GM21717 (cell line): ENCODE measurements at regions not wholly inside any gene's neighbourhood (a gene's known extent, or its start where the extent isn't known, plus 50 kb on each side); places are given as distances from the start of the nearest gene placed in this dataset.
"Not testable (repeated sequence)": the region's sequence is repeated elsewhere in the genome, so short reads cannot be mapped to it uniquely, and the experiment has no call there.

Experiments
- ATAC-seq: cut with Tn5 transposase; IDR thresholded peaks from one replicate; pipeline ENCODE4 v1.9.1; 2021; ENCODE audit warnings: mild to moderate bottlenecking, moderate library complexity; ENCODE audit not compliant: unreplicated experiment

DNA sequence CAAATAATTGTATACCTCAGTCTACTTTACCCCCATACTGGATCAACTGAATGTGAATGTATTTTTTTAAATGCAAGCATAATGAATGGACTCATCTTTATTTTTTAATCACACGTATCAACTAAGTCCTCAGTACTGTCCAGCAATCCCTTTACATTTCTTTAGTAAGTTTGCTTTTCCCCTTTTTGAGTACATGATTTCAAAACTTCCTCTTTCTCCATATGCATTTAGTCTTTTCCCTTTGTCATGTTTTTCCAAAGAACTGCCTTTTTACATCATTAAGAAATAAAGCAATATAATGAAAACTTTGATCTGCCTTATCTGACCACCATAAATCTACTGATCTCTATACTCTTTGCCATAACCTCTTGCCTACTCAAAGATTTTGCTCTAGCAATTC is 182.5 kb upstream of the AKR1E2 start:
- no peak for ATAC-seq

DNA sequence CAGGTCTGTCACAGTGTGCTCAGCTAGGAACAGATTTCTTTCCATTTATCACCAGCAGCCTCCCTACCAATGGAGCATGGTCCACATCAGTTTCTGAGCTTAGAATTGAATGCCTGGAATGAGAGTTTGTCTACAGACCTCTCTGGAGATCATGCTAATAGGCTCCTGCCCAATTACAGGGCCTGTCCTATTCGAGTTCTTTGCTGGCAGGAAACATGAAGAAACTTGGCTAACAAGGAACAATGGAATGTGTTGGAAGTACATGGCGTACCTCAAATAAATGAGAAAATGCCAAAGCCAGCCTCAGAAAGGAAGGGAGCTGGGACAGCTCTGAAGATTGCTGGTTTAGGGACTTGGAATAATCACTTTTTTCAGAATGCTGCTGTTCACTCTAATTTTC is 186.0 kb upstream of the AKR1E2 start:
- ATAC-seq = no peak

DNA sequence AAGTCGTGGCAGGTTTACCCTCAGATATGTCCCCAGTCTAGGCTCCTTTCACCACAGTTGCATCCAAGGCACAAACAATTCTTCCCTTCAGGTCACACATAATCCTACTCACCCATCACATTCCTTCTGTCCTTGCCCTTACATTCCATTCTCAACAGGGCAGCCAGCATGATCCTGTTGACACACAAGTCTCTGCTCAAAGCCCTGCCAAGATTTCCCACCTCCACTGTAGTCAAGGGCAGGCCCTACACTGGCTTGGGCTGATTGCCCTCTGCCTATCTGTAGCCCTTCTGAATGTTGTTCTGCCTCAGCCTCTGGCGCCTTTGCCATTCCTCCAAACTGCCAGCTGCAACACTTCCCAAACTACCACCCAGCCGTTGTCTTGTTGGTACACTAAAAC is 187.9 kb upstream of the AKR1E2 start:
- no peak for ATAC-seq

GRCh38 chr10:4637657-4638056 is 188.3 kb upstream of the AKR1E2 start:
- no peak for ATAC-seq

GRCh38 chr10:4635883-4636282 is 190.1 kb upstream of the AKR1E2 start:
- no peak for ATAC-seq

DNA sequence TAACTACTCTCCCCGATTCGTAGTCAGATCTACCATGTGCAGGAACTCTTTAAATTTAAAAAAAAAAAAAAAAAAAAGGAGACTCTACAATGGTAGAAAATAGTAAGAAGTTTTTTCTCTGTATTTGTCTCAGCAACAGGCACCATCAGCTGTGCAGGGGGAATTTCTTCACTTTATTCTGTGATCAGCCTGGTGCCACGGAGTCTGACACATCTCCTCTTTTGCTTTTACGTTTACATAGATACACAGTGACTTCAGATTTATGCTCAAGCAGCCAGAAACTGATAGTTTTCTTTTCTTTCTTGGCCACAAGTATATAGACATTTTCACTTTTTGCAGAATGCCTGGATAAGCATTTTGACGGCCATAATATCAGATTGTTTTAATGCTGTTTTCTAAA is 190.6 kb upstream of the AKR1E2 start:
- no peak for ATAC-seq

- no peak for ATAC-seq
Observed at GRCh38 chr10:4633776-4634175, 192.2 kb upstream of the AKR1E2 start.

GRCh38 chr10:4633186-4633585 is 192.8 kb upstream of the AKR1E2 start:
- no peak for ATAC-seq

- no peak for ATAC-seq
Observed at GRCh38 chr10:4632757-4633156, 193.2 kb upstream of the AKR1E2 start.

DNA sequence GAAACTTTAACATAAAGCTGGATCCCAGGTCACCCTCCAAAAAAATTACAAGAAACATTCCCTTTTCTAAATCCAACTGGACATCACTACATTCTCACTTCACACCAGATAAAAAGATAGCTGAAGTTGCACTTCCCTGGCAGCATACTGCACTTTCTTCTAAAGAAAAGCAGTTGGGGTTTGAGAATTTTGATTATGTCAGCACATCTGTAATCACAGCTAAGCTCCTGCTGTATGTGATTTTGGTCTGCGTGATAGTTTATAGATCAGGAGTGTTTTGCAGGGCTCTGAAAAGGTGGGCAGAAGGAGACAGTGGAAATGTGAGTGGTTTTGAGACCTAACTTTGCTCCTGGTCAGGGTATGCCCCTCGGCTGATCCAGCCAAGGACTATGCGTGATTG is 199.1 kb upstream of the AKR1E2 start:
- ATAC-seq = no peak

DNA sequence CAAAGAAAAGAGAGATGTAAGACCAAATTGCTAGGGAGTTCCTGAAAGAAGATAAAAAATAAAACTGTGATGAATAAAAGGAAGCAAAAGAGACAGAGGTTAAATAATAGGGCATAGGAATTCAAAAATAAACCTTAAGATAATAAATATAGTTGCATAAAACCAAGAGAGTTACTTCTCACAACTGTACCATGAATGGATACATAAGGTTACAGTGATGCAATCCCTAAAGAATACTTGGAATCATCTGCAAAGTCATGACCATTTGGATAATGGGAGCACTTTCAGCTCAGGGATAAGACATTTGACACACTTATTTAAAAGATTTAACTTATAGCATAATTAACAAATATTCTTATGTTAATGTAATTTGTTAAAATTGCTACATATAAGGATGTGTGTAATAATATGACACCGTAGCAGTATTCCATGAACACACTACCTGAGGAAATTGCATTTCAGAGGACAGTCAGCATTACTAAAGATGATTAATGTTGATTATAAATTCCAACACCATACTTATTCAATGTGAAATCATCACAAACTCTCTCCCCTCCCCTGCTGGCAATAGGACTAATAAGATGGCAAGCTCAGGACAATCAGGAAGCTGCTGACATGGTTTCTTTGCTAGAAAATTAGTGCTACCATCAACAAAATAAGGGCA is 202.1 kb upstream of the AKR1E2 start:
- ATAC-seq = no peak

DNA sequence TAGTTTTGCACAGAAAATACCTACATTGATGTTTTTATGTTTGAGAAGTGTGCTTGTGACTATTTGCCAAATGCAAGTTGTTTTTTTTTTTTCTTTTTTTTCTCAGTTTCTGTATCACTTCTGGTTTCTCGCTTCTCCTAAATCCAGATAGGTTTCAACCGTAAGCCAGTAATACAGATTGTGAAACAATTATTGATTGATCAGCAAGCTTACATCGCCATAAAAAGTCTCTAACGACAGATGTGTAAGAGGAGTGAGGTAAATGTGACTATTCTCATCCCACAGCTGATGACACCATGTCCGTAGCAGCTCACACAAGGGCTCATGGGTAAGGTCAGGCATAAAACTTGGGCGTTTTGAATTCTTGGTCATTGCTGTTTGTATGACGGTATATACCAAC is 202.8 kb upstream of the AKR1E2 start:
- no peak for ATAC-seq

DNA sequence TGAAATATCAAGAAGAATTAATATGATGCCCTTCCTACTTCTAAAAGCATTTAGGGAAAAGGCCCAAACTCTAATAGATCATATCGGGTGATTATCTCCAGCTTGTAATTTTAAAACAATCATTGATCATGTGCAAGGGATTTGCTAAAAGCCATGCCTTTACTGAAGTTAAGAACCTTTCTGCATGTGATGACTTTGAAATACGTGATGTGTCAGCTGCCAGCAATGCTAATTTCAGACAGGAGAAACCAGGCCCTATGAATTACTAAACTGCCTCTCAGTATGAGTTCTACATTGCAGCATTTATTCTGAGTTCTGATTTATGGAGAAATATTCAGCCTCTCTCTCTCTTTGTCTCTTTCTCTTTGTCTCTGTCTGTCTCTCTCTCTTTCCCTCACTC is 203.6 kb upstream of the AKR1E2 start:
- ATAC-seq = no peak

DNA sequence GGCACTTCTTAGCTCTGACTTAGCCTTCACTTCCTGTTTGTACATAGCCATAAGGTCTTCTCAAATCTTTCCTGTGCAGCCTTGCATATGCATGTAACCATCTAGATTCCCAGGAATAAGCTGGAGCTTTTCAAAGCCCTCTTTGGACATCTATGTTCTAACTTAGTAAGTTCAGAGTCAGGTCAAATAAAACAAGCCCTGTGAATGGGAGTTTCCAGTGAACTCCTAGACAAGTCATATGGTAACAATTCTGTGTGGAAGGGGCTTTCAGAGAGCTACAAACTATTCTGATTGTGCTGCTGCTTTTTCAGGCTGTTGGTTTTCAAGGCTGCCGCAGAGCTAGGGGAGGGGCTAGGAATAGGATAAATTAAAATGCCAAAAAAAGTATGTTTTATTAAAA is 208.4 kb upstream of the AKR1E2 start:
- ATAC-seq = no peak

GRCh38 chr10:4615042-4615441 is 211.0 kb upstream of the AKR1E2 start:
- ATAC-seq = no peak

DNA sequence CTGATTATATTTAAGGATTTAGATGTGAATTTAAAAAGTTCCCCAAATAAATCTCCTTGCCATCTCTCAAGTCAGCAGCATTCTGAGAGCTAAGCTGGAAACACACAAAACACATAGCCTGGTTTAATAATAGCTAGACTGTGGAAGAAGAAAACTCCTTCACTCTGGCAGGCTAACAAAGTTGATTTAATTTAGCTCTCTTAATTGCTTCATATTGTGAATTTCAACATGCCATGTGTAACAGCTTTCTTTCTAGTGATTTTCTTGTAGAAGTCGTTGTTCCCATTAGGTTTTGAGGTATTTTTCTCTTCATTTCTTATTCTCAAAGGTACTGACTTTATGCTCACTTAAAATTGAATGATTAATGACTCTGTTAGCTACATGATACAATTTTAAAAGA is 216.8 kb upstream of the AKR1E2 start:
- no peak for ATAC-seq

DNA sequence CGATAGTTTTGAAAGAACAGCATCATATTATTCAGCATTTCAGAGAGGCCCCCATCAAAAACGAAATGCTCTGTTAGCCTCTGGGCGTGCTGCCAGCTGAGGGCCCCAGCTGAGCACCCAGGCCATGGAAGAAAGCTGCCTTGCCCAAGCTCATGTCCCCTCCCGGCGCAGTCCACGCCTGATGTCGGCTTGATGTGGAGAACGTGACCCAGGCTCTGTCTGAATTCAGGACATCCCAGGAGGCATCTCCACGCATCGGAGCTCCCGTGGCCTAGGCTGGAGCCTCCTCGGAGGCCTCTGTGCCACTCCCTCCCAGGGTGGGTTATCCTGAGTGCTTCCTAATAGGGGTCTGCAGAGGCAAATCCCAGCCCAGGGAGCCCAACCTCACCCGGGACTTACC is 218.3 kb upstream of the AKR1E2 start:
- no peak for ATAC-seq

GRCh38 chr10:4606856-4607636 is 219.0 kb upstream of the AKR1E2 start:
- ATAC-seq = no peak

GRCh38 chr10:4602764-4603491 is 223.1 kb upstream of the AKR1E2 start:
- ATAC-seq = no peak

DNA sequence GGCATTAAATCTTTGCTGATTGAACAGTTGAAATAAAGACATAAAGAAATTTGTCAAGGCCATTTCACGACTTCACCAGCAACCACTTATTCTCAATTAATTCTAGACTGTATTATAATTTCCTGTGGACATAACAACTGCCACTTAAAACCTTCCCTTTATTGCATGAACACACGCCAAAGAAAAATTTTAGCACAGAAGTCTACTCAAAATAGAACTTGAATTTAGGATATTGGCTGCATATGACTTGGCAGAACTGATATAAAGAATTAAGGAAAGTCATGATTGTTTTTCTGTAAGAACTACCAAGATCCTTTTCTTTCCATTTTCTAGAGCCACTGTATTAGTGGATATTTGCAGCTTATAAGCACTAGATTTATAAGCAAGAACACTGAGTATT is 226.5 kb upstream of the AKR1E2 start:
- no peak for ATAC-seq

DNA sequence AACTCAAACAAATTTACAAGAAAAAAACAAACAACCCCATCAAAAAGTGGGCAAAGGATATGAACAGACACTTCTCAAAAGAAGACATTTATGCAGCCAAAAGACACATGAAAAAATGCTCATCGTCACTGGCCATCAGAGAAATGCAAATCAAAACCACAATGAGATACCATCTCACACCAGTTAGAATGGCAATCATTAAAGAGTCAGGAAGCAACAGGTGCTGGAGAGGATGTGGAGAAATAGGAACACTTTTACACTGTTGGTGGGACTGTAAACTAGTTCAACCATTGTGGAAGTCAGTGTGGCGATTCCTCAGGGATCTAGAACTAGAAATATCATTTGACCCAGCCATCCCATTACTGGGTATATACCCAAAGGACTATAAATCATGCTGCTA is 228.1 kb upstream of the AKR1E2 start:
- not testable (repeated sequence) for ATAC-seq

GRCh38 chr10:4596951-4597350 is 229.1 kb upstream of the AKR1E2 start:
- no peak for ATAC-seq
